Activated CD4-positive, alpha-beta T cell treated with anti-CD3 and anti-CD28 coated beads for 48 hours (primary cell): ENCODE measurements at regions not wholly inside any gene's neighbourhood (a gene's known extent, or its start where the extent isn't known, plus 50 kb on each side); places are given as distances from the start of the nearest gene placed in this dataset.
A peak's percentile ranks its signal among the peaks of the same experiment; 100 is the strongest.

Experiments used
- DNase-seq: peaks from one replicate; pipeline ENCODE4 v3.0.0-alpha.2; 2020

GRCh38 chr9:106358331-106358730, 504.6 kb upstream of the ZNF462 start:
- no peak for DNase-seq

GRCh38 chr9:106376689-106377088, 486.3 kb upstream of the ZNF462 start:
- no peak for DNase-seq

GRCh38 chr9:106383072-106383471, 479.9 kb upstream of the ZNF462 start:
- DNase-seq = no peak

GRCh38 chr9:106387965-106388364, 475.0 kb upstream of the ZNF462 start:
- no peak for DNase-seq

GRCh38 chr9:106393226-106393625, 469.7 kb upstream of the ZNF462 start:
- DNase-seq = no peak

- DNase-seq = no peak
Observed at GRCh38 chr9:106400170-106400569, 462.8 kb upstream of the ZNF462 start.

- no peak for DNase-seq
Observed at GRCh38 chr9:106400950-106401349, 462.0 kb upstream of the ZNF462 start.

- DNase-seq = no peak
Observed at GRCh38 chr9:106403081-106403480, 459.9 kb upstream of the ZNF462 start.

GRCh38 chr9:106404137-106404536, 458.8 kb upstream of the ZNF462 start:
- DNase-seq = no peak

- no peak for DNase-seq
Observed at GRCh38 chr9:106405871-106406435, 457.0 kb upstream of the ZNF462 start.

- DNase-seq = no peak
Observed at GRCh38 chr9:106414042-106414441, 448.9 kb upstream of the ZNF462 start.

- no peak for DNase-seq
Observed at GRCh38 chr9:106417685-106418084, 445.3 kb upstream of the ZNF462 start.

- DNase-seq = no peak
Observed at GRCh38 chr9:106419829-106420228, 443.1 kb upstream of the ZNF462 start.

- DNase-seq = peak; percentile 4
Observed at GRCh38 chr9:106420511-106420944, 442.4 kb upstream of the ZNF462 start.

- DNase-seq = no peak
Observed at GRCh38 chr9:106421772-106422171, 441.2 kb upstream of the ZNF462 start.

GRCh38 chr9:106423575-106423974, 439.4 kb upstream of the ZNF462 start:
- no peak for DNase-seq

- DNase-seq = no peak
Observed at GRCh38 chr9:106432631-106433030, 430.3 kb upstream of the ZNF462 start.

- no peak for DNase-seq
Observed at GRCh38 chr9:106438928-106439327, 424.0 kb upstream of the ZNF462 start.

GRCh38 chr9:106441283-106441682, 421.7 kb upstream of the ZNF462 start:
- DNase-seq = no peak

GRCh38 chr9:106443520-106443919, 419.4 kb upstream of the ZNF462 start:
- no peak for DNase-seq

- no peak for DNase-seq
Observed at GRCh38 chr9:106445107-106445506, 417.9 kb upstream of the ZNF462 start.

GRCh38 chr9:106449336-106449927, 413.5 kb upstream of the ZNF462 start:
- no peak for DNase-seq

- no peak for DNase-seq
Observed at GRCh38 chr9:106450549-106450948, 412.4 kb upstream of the ZNF462 start.

- DNase-seq = no peak
Observed at GRCh38 chr9:106451223-106451622, 411.7 kb upstream of the ZNF462 start.

GRCh38 chr9:106456581-106456980, 406.4 kb upstream of the ZNF462 start:
- DNase-seq = no peak
